ENCODE measurements at regions not wholly inside any gene's neighbourhood (a gene's known extent, or its start where the extent isn't known, plus 50 kb on each side); places are given as distances from the start of the nearest gene placed in this dataset.

- H3K79me2 ChIP-seq (ENCODE audit: insufficient read depth, low read depth), result no peaks in the 10 kb centered on the region
- H4K20me1 ChIP-seq (ENCODE audit: insufficient read depth), result no peaks in the 10 kb centered on the region
- TF ChIP-seq CTCF (conservative IDR thresholded peaks at IDR 0.05; ENCODE audit: low read depth, low read length), result no peak
- H3K9ac ChIP-seq, result no peak overlapping the region
- no peaks in the 10 kb centered on the region for H3K27me3 ChIP-seq (ENCODE audit: insufficient read depth, low read depth)
- H3K4me2 ChIP-seq, result no peak overlapping the region
- no peak overlapping the region for H3K4me3 ChIP-seq (IDR thresholded peaks at IDR 0.05; ENCODE audit: insufficient read depth, low read depth, low read length)
- no peaks in the 10 kb centered on the region for H3K36me3 ChIP-seq (ENCODE audit: insufficient read depth)
- H2AFZ ChIP-seq (ENCODE audit: low read depth), result no peak overlapping the region
- H3K4me1 ChIP-seq (ENCODE audit: low read depth, poor library complexity, severe bottlenecking), result no peaks in the 10 kb centered on the region
- no peak overlapping the region for H3K27ac ChIP-seq
These were observed 185.1 kb downstream of the SCG2 start for GRCh38 chr2:223416815-223417610.

- H3K36me3 ChIP-seq (ENCODE audit: insufficient read depth), result no peaks in the 10 kb centered on the region
- no peak overlapping the region for H3K4me3 ChIP-seq (IDR thresholded peaks at IDR 0.05; ENCODE audit: insufficient read depth, low read depth, low read length)
- TF ChIP-seq CTCF (conservative IDR thresholded peaks at IDR 0.05; ENCODE audit: low read depth, low read length), result no peak
- no peaks in the 10 kb centered on the region for H3K4me1 ChIP-seq (ENCODE audit: low read depth, poor library complexity, severe bottlenecking)
- no peak overlapping the region for H3K4me2 ChIP-seq
- no peak overlapping the region for H3K27ac ChIP-seq
- no peaks in the 10 kb centered on the region for H3K27me3 ChIP-seq (ENCODE audit: insufficient read depth, low read depth)
- H2AFZ ChIP-seq (ENCODE audit: low read depth), result no peak overlapping the region
- H3K79me2 ChIP-seq (ENCODE audit: insufficient read depth, low read depth), result no peaks in the 10 kb centered on the region
- no peaks in the 10 kb centered on the region for H4K20me1 ChIP-seq (ENCODE audit: insufficient read depth)
- H3K9ac ChIP-seq, result no peak overlapping the region
These were observed 184.0 kb downstream of the SCG2 start for GRCh38 chr2:223418131-223418530.

GRCh38 chr2:223418604-223419199 lies 183.5 kb downstream of the SCG2 start:
- Histone ChIP-seq H3K36me3 (ENCODE audit: insufficient read depth) (no peaks in the 10 kb centered on the region), H3K4me2 (no peak overlapping the region), H3K4me1 (ENCODE audit: low read depth, poor library complexity, severe bottlenecking) (no peaks in the 10 kb centered on the region), H3K27me3 (ENCODE audit: insufficient read depth, low read depth) (no peaks in the 10 kb centered on the region), H4K20me1 (ENCODE audit: insufficient read depth) (no peaks in the 10 kb centered on the region), H2AFZ (ENCODE audit: low read depth) (no peak overlapping the region), H3K9ac (no peak overlapping the region), H3K79me2 (ENCODE audit: insufficient read depth, low read depth) (no peaks in the 10 kb centered on the region), H3K27ac (no peak overlapping the region), H3K4me3 (IDR thresholded peaks at IDR 0.05; ENCODE audit: insufficient read depth, low read depth, low read length) (no peak overlapping the region)
- no peak for TF ChIP-seq CTCF (conservative IDR thresholded peaks at IDR 0.05; ENCODE audit: low read depth, low read length)

GRCh38 chr2:223420048-223420447 lies 182.1 kb downstream of the SCG2 start:
- no peaks in the 10 kb centered on the region for H3K4me1 ChIP-seq (ENCODE audit: low read depth, poor library complexity, severe bottlenecking)
- no peak overlapping the region for H3K9ac ChIP-seq
- H2AFZ ChIP-seq (ENCODE audit: low read depth), result no peak overlapping the region
- H3K79me2 ChIP-seq (ENCODE audit: insufficient read depth, low read depth), result no peaks in the 10 kb centered on the region
- H3K4me2 ChIP-seq, result no peak overlapping the region
- no peak overlapping the region for H3K4me3 ChIP-seq (IDR thresholded peaks at IDR 0.05; ENCODE audit: insufficient read depth, low read depth, low read length)
- H3K36me3 ChIP-seq (ENCODE audit: insufficient read depth), result no peaks in the 10 kb centered on the region
- no peak overlapping the region for H3K27ac ChIP-seq
- H4K20me1 ChIP-seq (ENCODE audit: insufficient read depth), result no peaks in the 10 kb centered on the region
- no peak for TF ChIP-seq CTCF (conservative IDR thresholded peaks at IDR 0.05; ENCODE audit: low read depth, low read length)
- H3K27me3 ChIP-seq (ENCODE audit: insufficient read depth, low read depth), result no peaks in the 10 kb centered on the region

All from KMS-11 (cell line).